WTC11 (cell line): ENCODE measurements at regions not wholly inside any gene's neighbourhood (a gene's known extent, or its start where the extent isn't known, plus 50 kb on each side); places are given as distances from the start of the nearest gene placed in this dataset.

Experiments used
- ATAC-seq: fragments of 200-7000 bp; cut with Tn5 transposase; 2 replicates; pipeline ENCODE4 v1.10.0; 2021; ENCODE audit warnings: mild to moderate bottlenecking, moderate library complexity
- CTCF ChIA-PET: fragments of 300-600 bp; sonication (Branson Sonifier 250); formaldehyde crosslinking; loops from one replicate; lab custom pipeline; 2021; ENCODE audit warnings: antibody characterized with exemption; lab: Charles Lee
- POLR2A ChIA-PET: fragments of 350-600 bp; sonication (Branson Sonifier 250); formaldehyde crosslinking; loops from one replicate; lab custom pipeline; 2021; ENCODE audit warnings: antibody characterized with exemption; lab: Charles Lee
- DNase-seq: peaks from one replicate; pipeline ENCODE4 v3.0.0; 2021; ENCODE audit warnings: low spot score
- H3K27ac Mint-ChIP-seq: 2 replicates; pipeline ENCODE4 v1.8.0; 2021; ENCODE audit warnings: mixed read lengths
- H3K27me3 Mint-ChIP-seq: 2 replicates; pipeline ENCODE4 v1.8.0; 2021; ENCODE audit warnings: low read depth, mild to moderate bottlenecking, moderate library complexity, mixed read lengths
- H3K36me3 Mint-ChIP-seq: 2 replicates; pipeline ENCODE4 v1.8.0; 2021; ENCODE audit warnings: mixed read lengths
- H3K4me1 Mint-ChIP-seq: 2 replicates; pipeline ENCODE4 v1.8.0; 2022; ENCODE audit warnings: mixed read lengths
- H3K4me3 Mint-ChIP-seq: 2 replicates; pipeline ENCODE4 v1.8.0; 2021; ENCODE audit warnings: mild to moderate bottlenecking, moderate library complexity, mixed read lengths
- H3K9me3 Mint-ChIP-seq: 2 replicates; pipeline ENCODE4 v1.8.0; 2021; ENCODE audit warnings: mixed read lengths
- AR ChIP-seq: fragments of 250-450 bp; sonication (Bioruptor Pico); IDR thresholded peaks from 2 replicates; pipeline ENCODE4 v1.9.0; 2021; ENCODE audit warnings: mild to moderate bottlenecking
- ATF2 ChIP-seq: sonication (generic); formaldehyde crosslinking; IDR thresholded peaks from 2 replicates; pipeline ENCODE4 v1.8.1; 2022; ENCODE audit warnings: low read depth, missing genetic modification reagents, borderline replicate concordance
- CTCF ChIP-seq: fragments of 200-600 bp; IDR thresholded peaks from 2 replicates; pipeline ENCODE4 v1.8.0; 2022; ENCODE audit warnings: antibody characterized with exemption
- E2F5 ChIP-seq: sonication (generic); formaldehyde crosslinking; IDR thresholded peaks from 2 replicates; pipeline ENCODE4 v1.8.1; 2022; ENCODE audit warnings: mild to moderate bottlenecking, moderate library complexity, missing genetic modification reagents
- ELF4 ChIP-seq: sonication (generic); formaldehyde crosslinking; IDR thresholded peaks from 2 replicates; pipeline ENCODE4 v1.8.1; 2022; ENCODE audit warnings: low read depth, mild to moderate bottlenecking, moderate library complexity, missing genetic modification reagents
- ESRRA ChIP-seq: sonication (generic); formaldehyde crosslinking; IDR thresholded peaks from 2 replicates; pipeline ENCODE4 v1.8.1; 2022; ENCODE audit warnings: mild to moderate bottlenecking, missing genetic modification reagents, borderline replicate concordance
- FOXJ3 ChIP-seq: sonication (generic); formaldehyde crosslinking; IDR thresholded peaks from 2 replicates; pipeline ENCODE4 v1.9.0; 2021; ENCODE audit warnings: missing genetic modification reagents, mild to moderate bottlenecking, borderline replicate concordance
- FOXP1 ChIP-seq: sonication (generic); formaldehyde crosslinking; IDR thresholded peaks from 2 replicates; pipeline ENCODE4 v1.8.0; 2022; ENCODE audit warnings: missing genetic modification reagents, mild to moderate bottlenecking, moderate library complexity, borderline replicate concordance
- GRHL2 ChIP-seq: fragments of 250-450 bp; sonication (Bioruptor Pico); IDR thresholded peaks from 2 replicates; pipeline ENCODE4 v1.8.0; 2022; ENCODE audit warnings: mild to moderate bottlenecking, moderate library complexity; ENCODE audit not compliant: insufficient replicate concordance, severe bottlenecking
- HMGA2 ChIP-seq: fragments of 250-450 bp; sonication (Bioruptor Pico); IDR thresholded peaks from 2 replicates; pipeline ENCODE4 v1.4.0; 2021; ENCODE audit warnings: mild to moderate bottlenecking, moderate library complexity
- IRF1 ChIP-seq: sonication (generic); formaldehyde crosslinking; IDR thresholded peaks from 2 replicates; pipeline ENCODE4 v1.8.0; 2023; ENCODE audit warnings: missing genetic modification reagents
- NFATC4 ChIP-seq: fragments of 250-450 bp; sonication (Bioruptor Pico); IDR thresholded peaks from 2 replicates; pipeline ENCODE4 v1.9.0; 2021; ENCODE audit warnings: mild to moderate bottlenecking
- NR3C1 ChIP-seq: sonication (generic); formaldehyde crosslinking; conservative IDR thresholded peaks from 2 replicates; pipeline ENCODE4 v1.8.1; 2023; ENCODE audit warnings: low read depth, mild to moderate bottlenecking, missing genetic modification reagents
- PREB ChIP-seq: sonication (generic); formaldehyde crosslinking; IDR thresholded peaks from 2 replicates; pipeline ENCODE4 v1.8.1; 2022; ENCODE audit warnings: mild to moderate bottlenecking, missing genetic modification reagents, moderate library complexity, borderline replicate concordance
- TEAD1 ChIP-seq: sonication (generic); formaldehyde crosslinking; IDR thresholded peaks from 2 replicates; pipeline ENCODE4 v1.8.0; 2022; ENCODE audit warnings: mild to moderate bottlenecking, missing genetic modification reagents
- ZNF121 ChIP-seq: sonication (generic); formaldehyde crosslinking; IDR thresholded peaks from 2 replicates; pipeline ENCODE4 v1.8.0; 2023; ENCODE audit warnings: missing genetic modification reagents
- ZNF219 ChIP-seq: sonication (generic); formaldehyde crosslinking; IDR thresholded peaks from 2 replicates; pipeline ENCODE4 v1.8.0; 2023; ENCODE audit warnings: missing genetic modification reagents, mild to moderate bottlenecking, borderline replicate concordance
- ZNF281 ChIP-seq: sonication (generic); formaldehyde crosslinking; IDR thresholded peaks from 2 replicates; pipeline ENCODE4 v1.8.0; 2023; ENCODE audit warnings: mild to moderate bottlenecking, missing genetic modification reagents
- ZNF317 ChIP-seq: sonication (generic); formaldehyde crosslinking; IDR thresholded peaks from 2 replicates; pipeline ENCODE4 v1.8.1; 2023; ENCODE audit warnings: low read depth, mild to moderate bottlenecking, moderate library complexity, missing genetic modification reagents, borderline replicate concordance
- ZNF423 ChIP-seq: fragments of 250-450 bp; sonication (Bioruptor Pico); IDR thresholded peaks from 2 replicates; pipeline ENCODE4 v2.1.2; 2022; ENCODE audit warnings: mild to moderate bottlenecking, moderate library complexity

- Mint-ChIP-seq H3K27ac (no peak overlapping the region), H3K4me3 (no peak overlapping the region), H3K9me3 (no peaks in the 10 kb centered on the region), H3K36me3 (no peaks in the 10 kb centered on the region), H3K27me3 (no peaks in the 10 kb centered on the region), H3K4me1 (no peaks in the 10 kb centered on the region)
- no peak for ATAC-seq
- ChIA-PET CTCF (no interaction called here), POLR2A (no interaction called here)
- no peak for DNase-seq
- TF ChIP-seq AR (CRISPR knock-in tag) (no peak), ZNF219 (CRISPR knock-in tag) (no peak), ZNF121 (CRISPR knock-in tag) (no peak), PREB (CRISPR knock-in tag) (no peak), ZNF281 (no peak), E2F5 (no peak), ELF4 (CRISPR knock-in tag) (no peak), GRHL2 (CRISPR knock-in tag) (no peak), ATF2 (CRISPR knock-in tag) (no peak), ZNF423 (CRISPR knock-in tag) (no peak), ZNF317 (CRISPR knock-in tag) (no peak), IRF1 (no peak)
Measured at GRCh38 chr2:225996462-225996828, 596.9 kb downstream of the NYAP2 start.

- CTCF ChIA-PET: no interaction called here
- H3K4me3 Mint-ChIP-seq: no peak overlapping the region
- ATAC-seq: no peak
- TF ChIP-seq ZNF121 (CRISPR knock-in tag): no peak
- no peak for TF ChIP-seq NR3C1 (CRISPR knock-in tag)
- TF ChIP-seq TEAD1 (CRISPR knock-in tag): no peak
- TF ChIP-seq CTCF: no peak
- no peak for TF ChIP-seq FOXJ3 (CRISPR knock-in tag)
- no peak for TF ChIP-seq ELF4 (CRISPR knock-in tag)
- TF ChIP-seq ZNF281: no peak
- no peak for TF ChIP-seq HMGA2 (CRISPR knock-in tag)
- TF ChIP-seq NFATC4 (CRISPR knock-in tag): no peak
- TF ChIP-seq FOXP1 (CRISPR knock-in tag): no peak
- TF ChIP-seq ESRRA: no peak
- TF ChIP-seq, all 79 proteins: peak for 0
- H3K4me1 Mint-ChIP-seq: no peaks in the 10 kb centered on the region
- H3K36me3 Mint-ChIP-seq: no peaks in the 10 kb centered on the region
- no peaks in the 10 kb centered on the region for H3K9me3 Mint-ChIP-seq
- POLR2A ChIA-PET: no interaction called here
- DNase-seq: no peak
- no peaks in the 10 kb centered on the region for H3K27me3 Mint-ChIP-seq
- no peak overlapping the region for H3K27ac Mint-ChIP-seq
Measured at GRCh38 chr2:225995796-225996461, 596.4 kb downstream of the NYAP2 start.
